WERI-Rb-1 (cell line): ENCODE measurements at regions not wholly inside any gene's neighbourhood (a gene's known extent, or its start where the extent isn't known, plus 50 kb on each side); places are given as distances from the start of the nearest gene placed in this dataset.

Experiments used
- DNase-seq: peaks from one replicate; pipeline ENCODE4 v3.0.0-alpha.2; 2020
- H3K27ac ChIP-seq: fragments of 250-450 bp; sonication (Bioruptor Pico); 2 replicates; pipeline ENCODE4 v1.5.1; 2020; ENCODE audit warnings: mild to moderate bottlenecking, moderate library complexity
- H3K27me3 ChIP-seq: fragments of 250-450 bp; sonication (Bioruptor Pico); 2 replicates; pipeline ENCODE4 v1.5.1; 2021; ENCODE audit warnings: mild to moderate bottlenecking, low read depth, moderate library complexity; ENCODE audit not compliant: insufficient read depth, severe bottlenecking
- H3K36me3 ChIP-seq: fragments of 250-450 bp; sonication (Bioruptor Pico); 2 replicates; pipeline ENCODE4 v1.5.1; 2020; ENCODE audit warnings: mild to moderate bottlenecking, moderate library complexity
- H3K4me3 ChIP-seq: 2 replicates; pipeline ENCODE4 v1.5.1; 2011; ENCODE audit warnings: low read depth, mild to moderate bottlenecking, control low read depth, low read length
- H3K9me3 ChIP-seq: fragments of 250-450 bp; sonication (Bioruptor Pico); 2 replicates; pipeline ENCODE4 v1.5.1; 2021; ENCODE audit warnings: mild to moderate bottlenecking, moderate library complexity; ENCODE audit not compliant: severe bottlenecking
- CTCF ChIP-seq: IDR thresholded peaks from 2 replicates; pipeline ENCODE4 v1.5.1; 2011; ENCODE audit warnings: low read depth, mild to moderate bottlenecking, control low read depth, inconsistent platforms, low read length

- no peaks in the 10 kb centered on the region for H3K9me3 ChIP-seq
- H3K4me3 ChIP-seq, result no peak overlapping the region
- no peak overlapping the region for H3K27ac ChIP-seq
- H3K36me3 ChIP-seq, result no peaks in the 10 kb centered on the region
- TF ChIP-seq CTCF, result no peak
- no peak for DNase-seq
- peaks cover 12% of the 10 kb centered on the region for H3K27me3 ChIP-seq
Observed at GRCh38 chr5:8663374-8663773, 794.4 kb downstream of the MTRR start.

- H3K27me3 ChIP-seq, result peaks cover 3% of the 10 kb centered on the region
Observed at GRCh38 chr5:8675182-8675581, 806.2 kb downstream of the MTRR start.

GRCh38 chr5:8676695-8677094 lies 807.7 kb downstream of the MTRR start:
- no peak for DNase-seq
- H3K4me3 ChIP-seq, result no peak overlapping the region
- H3K27ac ChIP-seq, result no peak overlapping the region
- TF ChIP-seq CTCF, result no peak
- no peaks in the 10 kb centered on the region for H3K9me3 ChIP-seq
- H3K27me3 ChIP-seq, result peaks cover 3% of the 10 kb centered on the region
- no peaks in the 10 kb centered on the region for H3K36me3 ChIP-seq

More at GRCh38 chr5:8675182-8675581, 806.2 kb downstream of the MTRR start:
- no peak for DNase-seq
- no peak for TF ChIP-seq CTCF
- Histone ChIP-seq H3K4me3 (no peak overlapping the region), H3K36me3 (no peaks in the 10 kb centered on the region), H3K9me3 (no peaks in the 10 kb centered on the region), H3K27ac (no peak overlapping the region)

GRCh38 chr5:8682381-8682780 lies 813.4 kb downstream of the MTRR start:
- Histone ChIP-seq H3K4me3 (no peak overlapping the region), H3K9me3 (no peaks in the 10 kb centered on the region), H3K27ac (no peak overlapping the region), H3K36me3 (no peaks in the 10 kb centered on the region), H3K27me3 (peaks cover 19% of the 10 kb centered on the region)
- DNase-seq, result no peak
- no peak for TF ChIP-seq CTCF

GRCh38 chr5:8683496-8683895 lies 814.5 kb downstream of the MTRR start:
- DNase-seq, result no peak
- TF ChIP-seq CTCF, result no peak

GRCh38 chr5:8685704-8686103 lies 816.8 kb downstream of the MTRR start:
- peaks cover 22% of the 10 kb centered on the region for H3K27me3 ChIP-seq
- peak; percentile 21 for DNase-seq
- H3K4me3 ChIP-seq, result no peak overlapping the region

More at GRCh38 chr5:8683496-8683895, 814.5 kb downstream of the MTRR start:
- Histone ChIP-seq H3K36me3 (no peaks in the 10 kb centered on the region), H3K4me3 (no peak overlapping the region), H3K27ac (no peak overlapping the region), H3K9me3 (no peaks in the 10 kb centered on the region), H3K27me3 (peaks cover 18% of the 10 kb centered on the region)

More at GRCh38 chr5:8685704-8686103, 816.8 kb downstream of the MTRR start:
- peak; percentile 35; the same call in 1 of the 2 replicates for TF ChIP-seq CTCF
- Histone ChIP-seq H3K27ac (no peak overlapping the region), H3K36me3 (no peaks in the 10 kb centered on the region), H3K9me3 (no peaks in the 10 kb centered on the region)
